ENCODE measurements at regions not wholly inside any gene's neighbourhood (a gene's known extent, or its start where the extent isn't known, plus 50 kb on each side); places are given as distances from the start of the nearest gene placed in this dataset.

GRCh38 chr4:165805406-165805805 lies 67.6 kb upstream of the TLL1 start:
- no peak for TF ChIP-seq ELF1 (IDR thresholded peaks at IDR 0.05; ENCODE audit: borderline replicate concordance, low read depth)
- TF ChIP-seq, protein P1, sequence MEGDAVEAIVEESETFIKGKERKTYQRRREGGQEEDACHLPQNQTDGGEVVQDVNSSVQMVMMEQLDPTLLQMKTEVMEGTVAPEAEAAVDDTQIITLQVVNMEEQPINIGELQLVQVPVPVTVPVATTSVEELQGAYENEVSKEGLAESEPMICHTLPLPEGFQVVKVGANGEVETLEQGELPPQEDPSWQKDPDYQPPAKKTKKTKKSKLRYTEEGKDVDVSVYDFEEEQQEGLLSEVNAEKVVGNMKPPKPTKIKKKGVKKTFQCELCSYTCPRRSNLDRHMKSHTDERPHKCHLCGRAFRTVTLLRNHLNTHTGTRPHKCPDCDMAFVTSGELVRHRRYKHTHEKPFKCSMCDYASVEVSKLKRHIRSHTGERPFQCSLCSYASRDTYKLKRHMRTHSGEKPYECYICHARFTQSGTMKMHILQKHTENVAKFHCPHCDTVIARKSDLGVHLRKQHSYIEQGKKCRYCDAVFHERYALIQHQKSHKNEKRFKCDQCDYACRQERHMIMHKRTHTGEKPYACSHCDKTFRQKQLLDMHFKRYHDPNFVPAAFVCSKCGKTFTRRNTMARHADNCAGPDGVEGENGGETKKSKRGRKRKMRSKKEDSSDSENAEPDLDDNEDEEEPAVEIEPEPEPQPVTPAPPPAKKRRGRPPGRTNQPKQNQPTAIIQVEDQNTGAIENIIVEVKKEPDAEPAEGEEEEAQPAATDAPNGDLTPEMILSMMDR (IDR thresholded peaks at IDR 0.05 in 2 of 3, conservative IDR thresholded peaks at IDR 0.05 in 1 of 3; ENCODE audit: borderline replicate concordance in 1 of 3, insufficient read depth in 1 of 3, low read depth in 2 of 3, low read length in 2 of 3) = no peak
- no peak for TF ChIP-seq CEBPB (IDR thresholded peaks at IDR 0.05; ENCODE audit: low read depth)
- no peak for TF ChIP-seq ZFX (IDR thresholded peaks at IDR 0.05)
- TF ChIP-seq POLR2A (IDR thresholded peaks at IDR 0.05; ENCODE audit: borderline replicate concordance, extremely low read depth, insufficient read depth, insufficient read length) = no peak
- no peak for TF ChIP-seq SRF (IDR thresholded peaks at IDR 0.05; ENCODE audit: low read depth)
- no peak for TF ChIP-seq FOSL1 (IDR thresholded peaks at IDR 0.05; ENCODE audit: low read depth)
- DNase-seq (ENCODE audit: low read depth, low spot score) (no peak), ATAC-seq (no peak)
- Histone ChIP-seq H3K9ac (ENCODE audit: low read length) (no peak overlapping the region), H3K79me2 (ENCODE audit: insufficient read depth, low read length) (no peaks in the 10 kb centered on the region), H3K4me1 (ENCODE audit: control insufficient read depth in 1 of 2, insufficient read depth in 2 of 2, low read length in 2 of 2) (no peaks in the 10 kb centered on the region), H4K20me1 (ENCODE audit: insufficient read depth) (no peaks in the 10 kb centered on the region), H3K4me3 (replicated peaks in 1 of 2; ENCODE audit: low read depth in 1 of 2, low read length in 2 of 2) (no peak overlapping the region), H2AFZ (ENCODE audit: low read depth, low read length, poor library complexity, severe bottlenecking) (no peak overlapping the region), H3K4me2 (ENCODE audit: low read length) (no peak overlapping the region), H3K27me3 (ENCODE audit: insufficient read depth, low read length) (no peaks in the 10 kb centered on the region), H3K36me3 (ENCODE audit: control insufficient read depth in 1 of 2, insufficient read depth in 2 of 2, low read length in 2 of 2) (no peaks in the 10 kb centered on the region), H3K27ac (ENCODE audit: low read depth, low read length) (no peak overlapping the region), H3K9me3 (ENCODE audit: control insufficient read depth in 1 of 2, insufficient read depth in 1 of 2, low read depth in 1 of 2, low read length in 2 of 2) (no peaks in the 10 kb centered on the region), H3K9me2 (ENCODE audit: insufficient read depth) (no peaks in the 10 kb centered on the region)
- RAD21 ChIA-PET (ENCODE audit: low non-redundant PET in 1 of 2, low total read pairs in 2 of 2, uncharacterized antibody in 2 of 2, unreplicated experiment in 2 of 2) = no interaction called here
- POLR2A ChIA-PET = no interaction called here
- CTCF ChIA-PET = no interaction called here
- BruUV-seq (replicated peaks) = no TSS peak
- intact Hi-C loops (cut with micrococcal nuclease) = no loop called here

- Histone ChIP-seq H3K4me2 (ENCODE audit: low read length) (no peak overlapping the region), H3K79me2 (ENCODE audit: insufficient read depth, low read length) (no peaks in the 10 kb centered on the region), H3K36me3 (ENCODE audit: control insufficient read depth in 1 of 2, insufficient read depth in 2 of 2, low read length in 2 of 2) (no peaks in the 10 kb centered on the region), H2AFZ (ENCODE audit: low read depth, low read length, poor library complexity, severe bottlenecking) (no peak overlapping the region), H3K4me1 (ENCODE audit: control insufficient read depth in 1 of 2, insufficient read depth in 2 of 2, low read length in 2 of 2) (no peaks in the 10 kb centered on the region), H3K27ac (ENCODE audit: low read depth, low read length) (no peak overlapping the region), H3K9ac (ENCODE audit: low read length) (no peak overlapping the region), H3K9me3 (ENCODE audit: control insufficient read depth in 1 of 2, insufficient read depth in 1 of 2, low read depth in 1 of 2, low read length in 2 of 2) (no peaks in the 10 kb centered on the region), H3K27me3 (ENCODE audit: insufficient read depth, low read length) (no peaks in the 10 kb centered on the region), H3K9me2 (ENCODE audit: insufficient read depth) (no peaks in the 10 kb centered on the region), H3K4me3 (replicated peaks in 1 of 2; ENCODE audit: low read depth in 1 of 2, low read length in 2 of 2) (no peak overlapping the region), H4K20me1 (ENCODE audit: insufficient read depth) (no peaks in the 10 kb centered on the region)
- ATAC-seq (no peak), DNase-seq (ENCODE audit: low read depth, low spot score) (no peak)
- BruUV-seq (replicated peaks) = no TSS peak
- ChIA-PET CTCF (no interaction called here), POLR2A (no interaction called here), RAD21 (ENCODE audit: low non-redundant PET in 1 of 2, low total read pairs in 2 of 2, uncharacterized antibody in 2 of 2, unreplicated experiment in 2 of 2) (no interaction called here)
- intact Hi-C loops (cut with micrococcal nuclease) = no loop called here
- no peak for TF ChIP-seq POLR2A (IDR thresholded peaks at IDR 0.05; ENCODE audit: borderline replicate concordance, extremely low read depth, insufficient read depth, insufficient read length)
- no peak for TF ChIP-seq TCF7L2 (IDR thresholded peaks at IDR 0.05; ENCODE audit: borderline replicate concordance, extremely low read depth, insufficient read depth, insufficient read length)
- TF ChIP-seq, protein P2, sequence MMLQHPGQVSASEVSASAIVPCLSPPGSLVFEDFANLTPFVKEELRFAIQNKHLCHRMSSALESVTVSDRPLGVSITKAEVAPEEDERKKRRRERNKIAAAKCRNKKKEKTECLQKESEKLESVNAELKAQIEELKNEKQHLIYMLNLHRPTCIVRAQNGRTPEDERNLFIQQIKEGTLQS (IDR thresholded peaks at IDR 0.05) = no peak
- TF ChIP-seq RAD21 (IDR thresholded peaks at IDR 0.05; ENCODE audit: low read depth) = no peak
- TF ChIP-seq EZH2 (IDR thresholded peaks at IDR 0.05) = no peak
- TF ChIP-seq ZFX (IDR thresholded peaks at IDR 0.05) = no peak
- TF ChIP-seq REST (IDR thresholded peaks at IDR 0.05; ENCODE audit: low read depth) = no peak
- no peak for TF ChIP-seq CBX3 (IDR thresholded peaks at IDR 0.05; ENCODE audit: low read depth)
- no peak for TF ChIP-seq ELF1 (IDR thresholded peaks at IDR 0.05; ENCODE audit: borderline replicate concordance, low read depth)
- no peak for TF ChIP-seq CEBPB (IDR thresholded peaks at IDR 0.05; ENCODE audit: low read depth)
- TF ChIP-seq, protein P3, sequence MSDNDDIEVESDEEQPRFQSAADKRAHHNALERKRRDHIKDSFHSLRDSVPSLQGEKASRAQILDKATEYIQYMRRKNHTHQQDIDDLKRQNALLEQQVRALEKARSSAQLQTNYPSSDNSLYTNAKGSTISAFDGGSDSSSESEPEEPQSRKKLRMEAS (IDR thresholded peaks at IDR 0.05) = no peak
- no peak for TF ChIP-seq EGR1 (IDR thresholded peaks at IDR 0.05; ENCODE audit: low read depth)
- TF ChIP-seq EZH2phosphoT487 (IDR thresholded peaks at IDR 0.05; ENCODE audit: borderline replicate concordance) = no peak
Observed at GRCh38 chr4:165806613-165807012, 66.4 kb upstream of the TLL1 start.
